GM12873 (cell line): ENCODE measurements at regions not wholly inside any gene's neighbourhood (a gene's known extent, or its start where the extent isn't known, plus 50 kb on each side); places are given as distances from the start of the nearest gene placed in this dataset.

Source experiments
- TF ChIP-seq, protein P1 (sequence below): IDR thresholded peaks from 2 replicates; pipeline ENCODE4 v1.5.1; 2012; ENCODE audit warnings: low read depth, mild to moderate bottlenecking, moderate library complexity, low read length, control low read depth; ENCODE audit not compliant: insufficient read depth; ENCODE audit errors: missing control alignments

DNA sequence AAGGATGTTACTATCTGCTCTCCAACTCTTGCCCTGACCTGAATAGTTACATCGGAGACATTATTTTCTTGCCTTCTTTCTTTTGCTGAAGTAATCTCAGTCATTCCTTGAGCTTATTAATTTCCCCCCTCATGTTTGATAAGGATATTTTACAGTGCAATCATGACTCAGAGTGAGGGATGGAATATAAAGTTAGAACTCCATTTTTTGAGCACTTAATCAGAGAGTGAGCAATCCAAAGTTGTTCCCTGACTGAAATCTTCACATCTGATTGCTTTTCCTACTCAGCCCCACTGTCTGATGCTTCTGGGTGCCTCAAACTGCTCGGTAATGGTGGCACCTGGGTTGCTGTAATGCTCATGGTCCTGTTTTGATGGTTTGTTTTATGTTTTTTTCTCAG, 142.7 kb upstream of the SEL1L start:
- TF ChIP-seq, protein P1, sequence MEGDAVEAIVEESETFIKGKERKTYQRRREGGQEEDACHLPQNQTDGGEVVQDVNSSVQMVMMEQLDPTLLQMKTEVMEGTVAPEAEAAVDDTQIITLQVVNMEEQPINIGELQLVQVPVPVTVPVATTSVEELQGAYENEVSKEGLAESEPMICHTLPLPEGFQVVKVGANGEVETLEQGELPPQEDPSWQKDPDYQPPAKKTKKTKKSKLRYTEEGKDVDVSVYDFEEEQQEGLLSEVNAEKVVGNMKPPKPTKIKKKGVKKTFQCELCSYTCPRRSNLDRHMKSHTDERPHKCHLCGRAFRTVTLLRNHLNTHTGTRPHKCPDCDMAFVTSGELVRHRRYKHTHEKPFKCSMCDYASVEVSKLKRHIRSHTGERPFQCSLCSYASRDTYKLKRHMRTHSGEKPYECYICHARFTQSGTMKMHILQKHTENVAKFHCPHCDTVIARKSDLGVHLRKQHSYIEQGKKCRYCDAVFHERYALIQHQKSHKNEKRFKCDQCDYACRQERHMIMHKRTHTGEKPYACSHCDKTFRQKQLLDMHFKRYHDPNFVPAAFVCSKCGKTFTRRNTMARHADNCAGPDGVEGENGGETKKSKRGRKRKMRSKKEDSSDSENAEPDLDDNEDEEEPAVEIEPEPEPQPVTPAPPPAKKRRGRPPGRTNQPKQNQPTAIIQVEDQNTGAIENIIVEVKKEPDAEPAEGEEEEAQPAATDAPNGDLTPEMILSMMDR: no peak

GRCh38 chr14:81676879-81677278, 143.2 kb upstream of the SEL1L start:
- TF ChIP-seq, protein P1: no peak

DNA sequence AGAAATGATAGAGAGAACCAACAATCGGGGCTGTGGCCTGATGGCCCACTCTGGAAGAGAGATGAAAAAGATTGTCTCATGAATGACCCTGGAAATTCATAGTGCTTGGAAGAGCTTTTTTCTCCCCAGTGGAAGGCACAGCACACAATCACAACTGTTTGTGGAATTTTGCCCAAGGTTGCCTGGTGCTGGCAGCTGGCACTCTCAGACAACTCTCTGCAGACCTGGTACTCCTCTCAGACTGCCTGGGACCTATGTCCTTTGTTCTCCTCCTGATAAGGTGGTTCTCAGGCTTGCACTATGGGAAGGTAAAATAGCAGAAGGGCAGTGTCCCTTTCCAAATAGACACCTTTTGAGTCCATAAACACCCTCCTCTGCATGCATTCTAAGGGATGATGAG, 144.1 kb upstream of the SEL1L start:
- TF ChIP-seq, protein P1: no peak

- TF ChIP-seq, protein P1: no peak
These were observed 145.6 kb upstream of the SEL1L start for GRCh38 chr14:81679226-81679625.

DNA sequence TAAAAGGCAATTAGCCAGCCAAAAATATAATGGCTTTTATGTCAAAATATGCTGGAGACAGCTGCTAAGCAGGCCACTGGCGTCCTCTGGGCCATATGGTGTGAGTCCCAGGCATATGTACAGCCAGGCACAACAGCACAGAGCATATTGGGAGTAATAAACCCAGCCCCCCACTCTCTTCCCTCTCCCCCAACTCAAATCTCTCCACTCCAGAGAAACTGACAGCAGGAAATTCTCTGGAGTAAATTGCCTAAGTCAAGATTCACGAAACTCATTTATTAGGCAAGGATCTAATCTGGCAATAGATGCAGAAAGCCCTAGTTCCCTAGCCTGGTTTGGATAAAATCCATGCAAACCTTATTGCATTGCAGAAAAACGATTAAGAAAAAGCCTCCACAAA, 147.9 kb upstream of the SEL1L start:
- TF ChIP-seq, protein P1: no peak

- TF ChIP-seq, protein P1: no peak
These were observed 148.5 kb upstream of the SEL1L start for GRCh38 chr14:81682134-81682533.

DNA sequence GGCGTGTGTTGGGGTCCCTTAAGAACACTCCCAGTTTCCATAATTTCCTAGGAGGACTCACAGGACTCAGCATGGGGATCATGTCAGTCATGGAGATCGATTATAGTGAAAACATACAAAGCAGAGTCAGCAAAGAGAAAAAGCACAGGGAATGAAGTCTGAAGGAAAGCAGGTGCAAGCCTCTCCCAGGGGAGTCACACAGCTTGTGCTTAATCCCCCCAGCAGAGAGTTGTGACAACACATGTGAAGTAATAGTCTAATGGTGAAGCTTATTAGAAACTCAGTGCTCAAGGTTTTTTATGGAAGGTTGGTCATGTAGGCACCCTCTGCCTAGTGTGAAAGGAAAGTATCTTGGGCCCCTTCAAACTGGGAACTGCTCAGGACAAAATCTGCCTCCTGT, 149.0 kb upstream of the SEL1L start:
- TF ChIP-seq, protein P1: no peak
